SK-N-SH treated with all-trans-retinoic acid at 6 μM for 48 hours (cell line): ENCODE measurements at regions not wholly inside any gene's neighbourhood (a gene's known extent, or its start where the extent isn't known, plus 50 kb on each side); places are given as distances from the start of the nearest gene placed in this dataset.
"Not testable (repeated sequence)": the region's sequence is repeated elsewhere in the genome, so short reads cannot be mapped to it uniquely, and the experiment has no call there.

Source experiments
- ATAC-seq: fragments of 200-7000 bp; cut with Tn5 transposase; 3 replicates; pipeline ENCODE4 v1.9.1; 2020; ENCODE audit warnings: mild to moderate bottlenecking, moderate library complexity
- ARNTL ChIP-seq: fragments of 450-650 bp; formaldehyde crosslinking; IDR thresholded peaks from 2 replicates; pipeline ENCODE4 v1.5.0; 2020; ENCODE audit warnings: low read depth, mild to moderate bottlenecking, moderate library complexity, borderline replicate concordance
- BACH2 ChIP-seq: fragments of 250-450 bp; sonication (Bioruptor Pico); IDR thresholded peaks from 2 replicates; pipeline ENCODE4 v1.9.0; 2021; ENCODE audit warnings: mild to moderate bottlenecking, borderline replicate concordance
- CSDC2 ChIP-seq: fragments of 250-450 bp; sonication (Bioruptor Pico); IDR thresholded peaks from 2 replicates; pipeline ENCODE4 v1.5.0; 2020; ENCODE audit warnings: mild to moderate bottlenecking, moderate library complexity
- CSRNP3 ChIP-seq: fragments of 250-450 bp; sonication (Bioruptor Pico); IDR thresholded peaks from 2 replicates; pipeline ENCODE4 v1.5.1; 2021; ENCODE audit warnings: mild to moderate bottlenecking, moderate library complexity
- GLIS3 ChIP-seq: fragments of 250-450 bp; sonication (Bioruptor Pico); IDR thresholded peaks from 2 replicates; pipeline ENCODE4 v1.5.0; 2020; ENCODE audit warnings: mild to moderate bottlenecking, moderate library complexity
- ISL1 ChIP-seq: fragments of 250-450 bp; sonication (Bioruptor Pico); IDR thresholded peaks from 2 replicates; pipeline ENCODE4 v2.1.2; 2022; ENCODE audit warnings: mild to moderate bottlenecking, moderate library complexity
- OSR1 ChIP-seq: fragments of 250-450 bp; sonication (Bioruptor Pico); IDR thresholded peaks from 2 replicates; pipeline ENCODE4 v1.8.0; 2022; ENCODE audit warnings: moderate library complexity, mild to moderate bottlenecking, inconsistent platforms
- POU6F1 ChIP-seq: fragments of 250-450 bp; sonication (Bioruptor Pico); IDR thresholded peaks from 2 replicates; pipeline ENCODE4 v1.8.0; 2021; ENCODE audit warnings: low read depth, mild to moderate bottlenecking, moderate library complexity, borderline replicate concordance
- PPARA ChIP-seq: fragments of 250-450 bp; sonication (Bioruptor Pico); IDR thresholded peaks from 2 replicates; pipeline ENCODE4 v1.5.0; 2020; ENCODE audit warnings: mild to moderate bottlenecking, borderline replicate concordance
- RARB ChIP-seq: fragments of 250-450 bp; sonication (Bioruptor Pico); IDR thresholded peaks from 2 replicates; pipeline ENCODE4 v1.8.0; 2021; ENCODE audit warnings: mild to moderate bottlenecking, moderate library complexity
- TCF4 ChIP-seq: fragments of 250-450 bp; sonication (Bioruptor Pico); IDR thresholded peaks from 2 replicates; pipeline ENCODE4 v1.8.0; 2021; ENCODE audit warnings: mild to moderate bottlenecking, moderate library complexity, borderline replicate concordance
- TOX ChIP-seq: fragments of 250-450 bp; sonication (Bioruptor Pico); IDR thresholded peaks from 2 replicates; pipeline ENCODE4 v1.8.0; 2021; ENCODE audit warnings: mild to moderate bottlenecking, moderate library complexity, borderline replicate concordance
- TSHZ2 ChIP-seq: fragments of 250-450 bp; sonication (Bioruptor Pico); IDR thresholded peaks from 2 replicates; pipeline ENCODE4 v1.5.0; 2020; ENCODE audit warnings: mild to moderate bottlenecking, moderate library complexity
- ZC3H10 ChIP-seq: fragments of 250-450 bp; sonication (Bioruptor Pico); IDR thresholded peaks from 2 replicates; pipeline ENCODE4 v1.5.1; 2021; ENCODE audit warnings: mild to moderate bottlenecking, moderate library complexity
- ZFP3 ChIP-seq: fragments of 250-450 bp; sonication (Bioruptor Pico); IDR thresholded peaks from 2 replicates; pipeline ENCODE4 v1.5.0; 2020; ENCODE audit warnings: mild to moderate bottlenecking, moderate library complexity
- ZFP30 ChIP-seq: fragments of 450-650 bp; formaldehyde crosslinking; IDR thresholded peaks from 2 replicates; pipeline ENCODE4 v1.5.0; 2022; ENCODE audit warnings: mild to moderate bottlenecking, moderate library complexity
- ZNF565 ChIP-seq: fragments of 450-650 bp; formaldehyde crosslinking; conservative IDR thresholded peaks from 2 replicates; pipeline ENCODE4 v1.5.0; 2020; ENCODE audit warnings: low read depth, mild to moderate bottlenecking, moderate library complexity
- ZNF70 ChIP-seq: fragments of 450-650 bp; formaldehyde crosslinking; IDR thresholded peaks from 2 replicates; pipeline ENCODE4 v1.5.0; 2020; ENCODE audit warnings: mild to moderate bottlenecking, moderate library complexity
- ZNF8 ChIP-seq: fragments of 450-650 bp; formaldehyde crosslinking; IDR thresholded peaks from 2 replicates; pipeline ENCODE4 v1.5.0; 2020; ENCODE audit warnings: mild to moderate bottlenecking, moderate library complexity
- TF ChIP-seq, protein P1 (sequence below): fragments of 250-450 bp; sonication (Bioruptor Pico); IDR thresholded peaks from 2 replicates; pipeline ENCODE4 v1.5.1; 2020; ENCODE audit warnings: low read depth, mild to moderate bottlenecking, moderate library complexity

GRCh38 chr10:109324721-109325120 is 598.6 kb downstream of the XPNPEP1 start:
- TF ChIP-seq TCF4 (CRISPR knock-in tag), result no peak
- no peak for TF ChIP-seq CSDC2
- TF ChIP-seq RARB (CRISPR knock-in tag), result no peak
- no peak for TF ChIP-seq OSR1 (CRISPR knock-in tag)
- TF ChIP-seq, all 23 proteins: peak for 0
- no peak for ATAC-seq

DNA sequence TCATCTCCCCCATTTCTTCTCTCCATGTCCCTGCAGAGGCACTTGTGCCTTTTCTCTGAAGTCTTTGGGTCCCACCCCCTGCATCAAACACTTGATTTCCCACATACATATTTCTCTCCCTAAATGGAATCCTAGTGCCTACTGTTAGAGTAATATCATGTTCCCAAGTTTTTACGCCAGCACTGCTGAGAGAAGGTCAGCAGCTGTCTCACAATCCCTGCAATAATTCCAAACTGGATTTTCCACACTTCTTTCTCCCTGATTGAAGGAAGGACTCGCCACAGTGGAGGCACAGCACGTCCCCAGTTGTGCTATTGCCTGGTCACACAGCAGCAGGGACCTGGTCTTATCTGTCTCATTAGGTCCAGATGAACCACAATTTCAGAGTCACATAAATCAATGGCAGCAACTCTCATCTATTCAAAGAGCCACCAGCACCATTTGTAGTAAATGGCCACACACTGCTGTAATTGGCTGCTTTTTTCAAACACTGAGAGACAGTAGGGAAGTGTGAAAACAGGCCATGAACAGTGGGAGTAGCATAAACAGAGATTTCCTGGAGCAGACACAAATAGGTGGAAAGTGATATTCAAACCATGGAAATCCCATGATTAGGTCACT is 605.5 kb downstream of the XPNPEP1 start:
- TF ChIP-seq CSDC2, result no peak
- no peak for TF ChIP-seq CSRNP3
- TF ChIP-seq, protein P1, sequence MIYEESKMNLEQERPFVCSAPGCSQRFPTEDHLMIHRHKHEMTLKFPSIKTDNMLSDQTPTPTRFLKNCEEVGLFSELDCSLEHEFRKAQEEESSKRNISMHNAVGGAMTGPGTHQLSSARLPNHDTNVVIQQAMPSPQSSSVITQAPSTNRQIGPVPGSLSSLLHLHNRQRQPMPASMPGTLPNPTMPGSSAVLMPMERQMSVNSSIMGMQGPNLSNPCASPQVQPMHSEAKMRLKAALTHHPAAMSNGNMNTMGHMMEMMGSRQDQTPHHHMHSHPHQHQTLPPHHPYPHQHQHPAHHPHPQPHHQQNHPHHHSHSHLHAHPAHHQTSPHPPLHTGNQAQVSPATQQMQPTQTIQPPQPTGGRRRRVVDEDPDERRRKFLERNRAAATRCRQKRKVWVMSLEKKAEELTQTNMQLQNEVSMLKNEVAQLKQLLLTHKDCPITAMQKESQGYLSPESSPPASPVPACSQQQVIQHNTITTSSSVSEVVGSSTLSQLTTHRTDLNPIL (CRISPR knock-in tag), result no peak
- TF ChIP-seq ZC3H10, result no peak
- no peak for TF ChIP-seq GLIS3 (CRISPR knock-in tag)
- no peak for TF ChIP-seq ZNF70
- ATAC-seq, result no peak

DNA sequence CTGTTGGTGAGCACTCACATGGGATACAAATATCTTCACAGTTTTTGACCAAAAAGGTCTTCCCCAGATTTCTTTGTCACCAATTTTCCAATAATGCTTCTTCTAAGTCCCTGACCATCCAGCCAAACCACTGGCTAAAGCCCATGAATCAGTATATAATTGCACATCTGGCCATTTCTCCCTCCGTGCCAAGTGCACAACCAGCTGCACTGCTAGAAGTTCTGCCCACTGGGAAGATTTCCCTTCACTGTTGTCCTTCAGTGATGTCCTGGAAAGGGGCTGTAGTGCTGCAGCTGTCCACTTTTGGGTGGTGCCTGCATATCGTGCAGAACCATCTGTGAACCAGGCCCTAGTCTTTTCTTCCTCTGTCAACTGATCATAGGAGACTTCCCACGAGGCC is 609.3 kb downstream of the XPNPEP1 start:
- not testable (repeated sequence) for ATAC-seq

DNA sequence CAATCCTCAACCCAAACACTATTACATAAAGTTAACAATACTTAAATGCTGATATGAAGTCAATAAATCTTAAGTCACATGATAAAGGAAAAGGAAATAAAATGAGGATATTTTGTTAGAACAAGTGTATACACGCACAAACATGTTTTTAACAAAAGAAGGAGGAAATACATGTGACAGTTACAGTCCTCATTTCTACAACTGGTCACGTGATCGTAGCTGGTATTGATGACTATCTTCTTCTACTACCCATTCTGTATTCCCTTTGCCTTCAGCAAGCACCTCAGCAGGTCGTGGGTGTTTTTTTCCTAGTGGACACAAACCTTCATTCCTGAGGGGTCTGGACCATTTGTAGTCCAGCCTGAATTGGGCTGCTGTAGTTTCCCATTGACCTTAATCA is 610.8 kb downstream of the XPNPEP1 start:
- ATAC-seq, result not testable (repeated sequence)

GRCh38 chr10:109308971-109309370 is 614.3 kb downstream of the XPNPEP1 start:
- no peak for ATAC-seq
- TF ChIP-seq ISL1 (no peak), ZNF8 (CRISPR knock-in tag) (no peak), ZFP3 (no peak), GLIS3 (CRISPR knock-in tag) (no peak), POU6F1 (no peak), ZFP30 (CRISPR knock-in tag) (no peak), OSR1 (CRISPR knock-in tag) (no peak), PPARA (no peak), ARNTL (no peak), TOX (CRISPR knock-in tag) (no peak)

DNA sequence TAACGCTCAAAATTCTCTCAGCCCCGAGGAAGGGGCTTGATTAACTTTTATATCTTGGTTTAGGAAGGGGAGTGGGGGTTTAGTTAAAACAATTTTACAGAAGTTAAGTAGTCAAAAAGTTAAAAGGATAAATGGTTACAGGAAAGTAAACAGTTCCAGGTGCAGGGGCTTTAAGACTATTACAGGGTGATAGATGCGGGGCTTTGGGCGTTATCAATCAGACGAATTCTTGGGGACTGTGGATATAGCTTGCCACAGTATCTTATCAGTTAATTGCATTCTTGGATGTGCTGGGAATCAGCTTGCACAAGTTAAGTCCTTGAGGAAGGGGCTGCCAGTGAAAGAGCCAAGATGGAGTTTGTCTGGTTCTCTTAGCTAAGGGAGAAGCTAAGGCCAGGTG is 616.2 kb downstream of the XPNPEP1 start:
- not testable (repeated sequence) for ATAC-seq

- no peak for ATAC-seq
- TF ChIP-seq, protein P1 (CRISPR knock-in tag), result no peak
- TF ChIP-seq ZNF70 (no peak), BACH2 (no peak), TSHZ2 (CRISPR knock-in tag) (no peak), ISL1 (no peak), ZNF8 (CRISPR knock-in tag) (no peak), ZFP30 (CRISPR knock-in tag) (no peak), POU6F1 (no peak), ZNF565 (CRISPR knock-in tag) (no peak), ZC3H10 (no peak), TCF4 (CRISPR knock-in tag) (no peak), ARNTL (no peak), ZFP3 (no peak)
Observed at GRCh38 chr10:109306698-109307097, 616.6 kb downstream of the XPNPEP1 start.
